GM21447 (cell line): ENCODE measurements at regions not wholly inside any gene's neighbourhood (a gene's known extent, or its start where the extent isn't known, plus 50 kb on each side); places are given as distances from the start of the nearest gene placed in this dataset.

Experiments
- ATAC-seq: cut with Tn5 transposase; IDR thresholded peaks from one replicate; pipeline ENCODE4 v1.9.1; 2021; ENCODE audit not compliant: unreplicated experiment

DNA sequence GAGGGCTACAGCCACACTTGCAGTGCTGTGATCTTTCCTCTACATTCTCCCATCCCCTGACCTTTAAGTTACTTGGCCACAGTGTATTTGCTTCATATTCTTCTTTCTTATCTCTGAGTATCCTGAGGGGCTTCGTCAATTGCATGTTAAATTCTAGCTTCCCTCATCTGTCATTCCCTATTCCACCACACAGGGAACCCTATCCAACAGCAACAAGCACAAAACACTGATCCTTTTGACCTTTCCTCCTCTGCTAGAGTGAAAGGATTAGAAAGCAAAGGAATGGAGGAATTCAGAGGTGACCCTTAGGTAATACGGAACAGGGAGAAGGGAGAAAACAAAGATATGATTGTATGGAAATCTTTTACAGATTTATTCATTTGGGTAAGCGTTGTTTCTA lies 1061.7 kb upstream of the TENM4 start:
- no peak for ATAC-seq

DNA sequence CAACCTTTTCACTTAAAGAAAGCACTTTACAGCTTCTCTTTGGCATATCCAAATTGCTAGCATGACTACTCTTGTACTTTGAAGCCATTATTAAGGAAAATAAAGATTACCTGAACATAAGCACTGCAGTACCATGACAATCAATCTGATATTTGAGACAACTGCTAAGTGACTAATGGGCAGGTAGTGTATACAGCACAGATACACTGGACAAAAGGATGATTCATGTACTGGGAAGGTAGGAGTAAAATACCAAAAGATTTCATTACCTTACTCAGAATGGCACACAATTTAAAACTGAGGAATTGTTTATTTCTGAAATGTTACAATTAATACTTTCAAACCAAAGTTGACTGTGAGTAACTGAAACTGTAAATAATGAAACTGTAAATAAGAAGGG lies 1054.3 kb upstream of the TENM4 start:
- no peak for ATAC-seq

DNA sequence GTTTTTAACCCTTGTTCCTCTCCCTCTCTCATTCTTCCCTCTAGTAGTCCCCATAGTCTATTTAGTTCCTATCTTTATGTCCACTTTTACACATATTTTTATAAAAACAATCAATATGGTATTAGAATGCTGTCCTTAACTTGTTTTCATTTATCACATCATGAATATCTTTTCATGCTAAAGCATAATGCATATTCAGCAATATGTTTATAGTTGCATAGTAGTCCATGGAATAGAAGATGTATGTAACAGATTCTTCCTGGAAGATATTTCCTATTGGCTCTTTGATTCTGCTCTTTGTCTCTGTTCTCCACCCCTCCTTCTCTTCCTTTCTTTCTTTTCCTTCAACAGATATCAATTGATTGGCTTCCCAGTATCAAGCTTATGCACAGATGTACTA lies 1047.1 kb upstream of the TENM4 start:
- ATAC-seq = no peak

DNA sequence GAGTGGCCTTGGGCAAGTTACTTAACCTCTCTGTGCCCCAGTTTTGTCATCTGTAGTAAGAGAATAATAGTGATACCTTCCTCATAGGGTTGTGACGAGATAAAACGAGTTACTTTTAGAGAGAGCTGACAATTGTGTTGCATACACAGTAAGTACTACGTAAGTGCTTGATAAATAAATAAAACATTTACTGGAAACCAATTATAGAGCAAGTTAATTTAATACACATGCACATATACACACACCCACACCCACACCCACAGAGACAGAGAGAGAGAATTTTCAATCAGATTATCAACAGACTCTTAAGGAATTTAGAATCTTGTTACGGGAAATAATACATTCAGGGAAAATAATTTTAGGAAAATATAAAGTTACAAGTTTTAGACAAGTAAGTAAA lies 1045.8 kb upstream of the TENM4 start:
- no peak for ATAC-seq

DNA sequence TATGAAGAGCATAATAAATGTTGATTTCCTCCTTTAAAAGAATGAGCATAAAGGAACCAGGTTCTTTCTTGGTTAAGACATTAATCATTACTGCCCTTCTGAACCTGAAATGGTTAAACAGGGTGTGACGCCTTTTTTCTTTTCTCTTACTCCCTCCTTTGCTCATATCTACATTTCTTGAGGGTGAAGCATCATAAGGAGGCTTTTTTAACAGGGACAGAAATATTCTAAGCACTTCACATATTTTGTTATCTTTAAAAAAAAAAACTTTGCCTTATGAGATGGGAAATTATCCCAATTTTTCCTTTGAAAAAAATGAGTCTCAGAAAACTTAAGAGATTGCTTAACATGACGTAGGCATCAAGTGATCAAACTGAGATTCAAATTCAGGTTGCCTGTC lies 1036.3 kb upstream of the TENM4 start:
- no peak for ATAC-seq

DNA sequence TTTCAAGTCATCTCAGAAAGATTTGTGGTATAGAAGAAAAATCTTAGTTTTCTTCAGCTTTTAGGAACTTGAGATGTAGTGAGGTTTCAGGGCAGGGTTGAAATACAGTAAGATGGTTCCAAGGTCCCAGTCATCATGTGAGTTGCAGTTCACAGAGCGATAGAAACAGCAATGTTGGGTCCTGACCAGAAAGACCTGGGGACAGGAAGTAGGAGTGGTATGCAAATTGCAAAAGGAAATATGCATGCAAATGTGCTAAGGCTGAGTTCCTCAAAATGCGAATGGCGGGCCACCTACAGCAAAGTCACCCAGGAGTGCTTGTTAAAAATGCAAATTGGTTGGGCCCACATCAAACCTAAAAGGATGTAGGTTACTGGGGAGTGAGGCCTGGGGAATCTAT lies 1032.7 kb upstream of the TENM4 start:
- ATAC-seq = no peak

DNA sequence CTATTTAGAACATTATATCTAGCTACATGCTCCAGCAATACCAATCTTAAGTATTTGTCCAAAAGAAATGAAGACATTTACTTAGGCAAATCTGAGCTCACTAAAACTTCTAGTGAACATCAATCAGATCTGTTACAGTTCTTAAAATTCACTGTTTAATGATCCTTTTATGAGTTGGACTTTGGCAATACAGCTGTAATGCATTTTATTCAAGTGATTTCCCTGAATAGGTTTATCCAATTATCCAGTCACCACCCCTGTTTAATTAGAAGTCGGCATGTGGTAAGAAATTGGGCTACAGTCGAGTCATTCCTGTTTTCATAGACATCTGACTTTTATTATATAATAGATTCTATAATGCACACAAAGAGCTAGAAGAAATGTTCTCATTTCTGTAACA lies 1029.0 kb upstream of the TENM4 start:
- no peak for ATAC-seq

DNA sequence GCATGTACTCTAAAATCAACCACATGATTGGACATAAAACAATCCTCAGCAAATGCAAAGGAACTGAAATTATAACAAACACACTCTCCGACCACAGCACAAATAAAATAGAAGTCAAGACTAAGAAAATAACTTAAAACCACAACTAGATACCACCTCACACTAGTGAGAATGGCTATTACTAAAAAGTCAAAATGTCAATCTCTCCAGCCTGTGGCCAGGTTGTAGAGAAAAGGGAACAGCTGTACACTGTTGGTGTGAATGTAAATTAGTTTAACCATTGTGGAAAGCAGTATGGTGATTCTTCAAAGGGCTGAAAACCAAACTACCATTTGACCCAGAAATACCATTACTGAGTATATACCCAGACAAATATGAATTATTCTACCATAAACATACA lies 1025.7 kb upstream of the TENM4 start:
- no peak for ATAC-seq

DNA sequence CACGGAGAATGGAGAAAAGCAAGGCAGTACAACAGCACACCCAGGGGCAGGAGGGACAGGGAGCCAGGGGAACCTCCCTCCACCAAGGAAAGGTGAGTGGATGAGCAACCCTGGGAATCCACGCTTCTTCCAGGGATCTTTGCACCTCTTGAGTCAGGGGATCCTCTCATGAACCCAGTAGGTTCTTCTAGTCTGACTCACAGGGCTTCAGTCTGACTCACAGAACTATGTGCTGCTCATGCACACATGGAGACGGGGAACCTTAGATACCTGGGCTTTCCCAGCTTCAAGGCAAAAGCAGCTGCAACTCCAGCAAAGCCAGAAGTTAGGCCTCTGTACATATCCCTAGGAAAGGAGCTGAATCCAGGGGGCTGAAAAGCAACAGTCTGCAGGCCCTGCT lies 1021.4 kb upstream of the TENM4 start:
- ATAC-seq = no peak

DNA sequence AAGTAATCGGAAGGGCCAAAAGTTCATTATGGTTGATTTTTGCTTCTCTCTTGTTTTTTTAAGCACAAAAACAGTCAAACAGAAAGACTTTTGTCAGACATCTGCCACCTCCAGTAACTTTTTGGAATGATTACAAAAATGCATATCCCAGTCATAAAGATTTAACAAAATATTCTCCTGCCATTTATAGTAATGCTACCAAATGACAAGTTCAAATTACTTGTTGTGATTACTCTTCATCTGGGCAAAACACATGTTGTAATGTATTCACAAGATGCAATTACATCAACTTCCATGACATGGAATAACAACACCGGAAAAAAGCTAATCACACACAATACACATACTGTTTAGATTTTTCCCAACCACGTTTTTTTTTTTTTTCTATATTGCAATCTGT lies 1017.5 kb upstream of the TENM4 start:
- no peak for ATAC-seq

DNA sequence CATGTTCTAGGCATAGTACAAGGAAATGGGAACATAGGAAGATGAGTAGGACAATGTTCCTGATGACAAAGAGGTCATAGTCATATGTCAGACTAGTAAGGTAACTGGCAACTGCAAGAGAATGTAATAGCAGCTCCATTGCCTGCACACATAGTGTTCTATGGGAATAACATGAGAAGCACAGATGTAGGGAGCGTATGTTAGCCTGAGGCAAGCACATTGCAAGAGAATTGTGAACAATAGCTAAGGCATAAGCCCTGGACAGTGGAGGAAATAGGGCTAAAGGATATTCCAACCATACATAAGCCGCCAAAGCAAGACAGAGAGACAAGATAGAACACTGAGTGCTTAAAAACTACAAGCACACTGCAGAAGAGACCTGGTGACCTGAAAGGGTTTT lies 1017.0 kb upstream of the TENM4 start:
- ATAC-seq = no peak

DNA sequence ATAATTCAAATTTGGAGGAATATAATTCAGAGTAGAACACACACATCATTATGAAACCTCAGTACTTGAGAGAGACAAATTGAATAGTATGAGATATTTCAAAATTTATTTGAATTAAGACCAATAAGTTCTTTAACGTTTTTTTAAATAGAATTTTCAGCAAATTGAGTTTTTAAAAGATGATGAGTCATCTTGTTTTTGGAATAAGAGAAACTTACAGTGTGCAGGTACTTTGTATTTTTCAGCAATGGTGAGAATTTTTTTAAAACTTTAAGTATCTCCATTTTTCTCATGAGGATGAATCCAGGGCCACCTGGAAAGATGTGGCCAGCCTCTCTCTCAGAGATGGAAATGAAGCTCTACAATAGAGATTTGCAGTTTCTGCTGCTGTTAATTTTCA lies 1015.0 kb upstream of the TENM4 start:
- ATAC-seq = no peak

DNA sequence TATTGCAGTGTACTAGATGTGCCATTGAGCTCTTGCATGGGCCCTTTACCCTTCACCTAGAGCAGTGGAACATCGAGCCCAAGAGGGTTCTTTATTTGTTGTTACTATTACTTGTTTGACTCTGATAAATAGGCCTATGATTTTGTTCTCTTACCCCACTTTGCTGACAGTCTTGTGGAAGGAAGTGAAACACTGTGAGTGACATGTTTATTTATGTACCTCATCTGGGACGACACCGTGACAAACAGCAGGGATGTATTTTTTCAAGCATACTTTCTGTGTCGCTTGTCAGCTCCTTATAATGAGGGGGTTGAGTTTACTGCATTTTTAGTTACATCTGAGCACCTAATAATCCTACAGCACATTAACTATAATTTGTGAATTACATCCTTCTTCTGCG lies 1010.3 kb upstream of the TENM4 start:
- ATAC-seq = no peak

DNA sequence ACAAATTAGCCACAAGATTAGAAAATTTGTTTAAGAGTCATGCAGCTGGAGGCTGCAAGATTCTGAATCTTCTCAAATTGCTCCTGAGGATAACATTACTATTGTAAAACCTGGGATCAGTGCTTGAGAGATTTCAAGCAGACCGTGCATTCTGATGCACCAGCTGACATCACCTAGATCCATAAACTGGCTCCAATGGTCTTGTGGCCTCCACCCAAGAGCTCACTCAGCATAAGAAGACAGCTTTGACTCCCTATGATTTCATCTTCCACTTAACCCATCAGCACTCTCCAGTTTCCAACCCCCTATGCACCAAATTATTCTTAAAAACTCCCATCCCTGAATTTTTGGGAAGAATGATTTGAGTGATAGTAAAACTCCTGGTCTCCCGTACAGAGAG lies 1007.9 kb upstream of the TENM4 start:
- no peak for ATAC-seq

DNA sequence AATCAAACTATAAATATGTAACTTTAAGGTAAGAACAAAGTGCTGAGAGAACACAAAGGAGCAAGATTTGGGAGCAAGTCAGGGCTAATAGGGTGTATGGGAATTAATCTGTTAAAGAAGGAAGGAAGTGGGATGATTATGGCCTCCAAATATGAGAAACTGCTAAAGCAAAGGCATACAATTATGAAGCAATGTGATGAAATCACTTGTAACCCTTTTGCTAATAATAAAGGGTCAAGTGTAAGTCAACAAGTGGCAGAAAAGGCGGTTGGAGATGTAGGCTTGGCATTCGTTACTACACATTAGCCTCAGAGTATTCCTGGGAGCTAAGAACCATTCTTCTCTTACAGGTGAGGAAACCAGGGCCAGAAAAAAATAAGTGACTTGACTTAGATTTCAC lies 1002.3 kb upstream of the TENM4 start:
- ATAC-seq = no peak

DNA sequence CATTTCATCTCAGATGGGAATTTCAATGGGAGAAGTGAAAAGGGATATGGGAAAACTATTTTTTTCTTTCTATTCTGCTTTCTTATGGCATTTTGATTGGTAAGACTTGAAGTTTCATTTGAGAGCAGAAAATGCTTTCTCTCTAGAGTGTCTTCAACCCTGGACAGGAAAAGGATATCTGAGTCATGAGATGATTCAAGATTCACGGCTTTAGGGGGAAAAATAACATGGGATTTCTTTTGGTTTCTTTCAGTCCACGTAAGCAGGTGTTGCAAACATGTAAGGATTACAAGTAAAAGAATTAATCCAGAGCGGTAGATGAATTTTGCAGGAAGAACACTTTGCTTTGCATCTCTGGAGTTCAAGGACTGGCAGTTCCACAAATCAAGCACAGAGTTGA lies 1001.0 kb upstream of the TENM4 start:
- ATAC-seq = no peak

DNA sequence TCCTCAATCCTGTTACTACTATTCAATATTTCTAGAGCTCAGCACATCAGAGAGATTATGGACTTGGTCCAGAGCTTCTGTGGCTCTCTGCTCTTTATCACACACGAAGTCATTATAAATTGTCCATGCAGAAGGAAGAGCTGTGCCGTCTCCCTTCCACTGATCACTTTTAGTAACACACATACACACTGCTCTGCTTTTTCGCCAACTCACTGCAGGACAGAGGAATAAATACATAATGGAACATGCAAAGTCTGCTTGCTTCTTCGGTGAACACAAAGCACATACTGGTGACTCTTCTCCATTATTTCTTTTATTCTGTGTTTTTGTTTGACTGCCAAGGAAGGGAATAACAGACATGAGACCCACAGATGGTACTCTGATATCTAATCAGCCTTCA lies 1000.0 kb upstream of the TENM4 start:
- ATAC-seq = no peak

DNA sequence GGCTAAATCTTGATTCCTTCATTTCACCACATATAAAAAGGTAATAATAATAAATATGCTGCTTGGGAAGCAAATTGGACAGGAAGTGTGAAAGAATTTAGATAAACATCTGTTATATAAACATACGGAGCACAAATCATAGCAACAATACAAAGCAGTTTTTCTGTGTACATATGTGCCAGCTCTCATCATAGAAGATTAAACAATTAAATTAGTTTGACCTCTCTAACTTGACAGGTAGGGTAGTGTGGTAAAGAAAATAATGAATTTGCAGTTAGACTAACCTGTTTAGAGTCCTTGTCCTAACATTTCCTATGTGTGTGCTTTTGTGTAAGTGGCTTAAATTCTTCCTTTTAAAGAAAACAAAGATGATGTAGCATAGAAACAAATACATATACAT lies 995.7 kb upstream of the TENM4 start:
- no peak for ATAC-seq

DNA sequence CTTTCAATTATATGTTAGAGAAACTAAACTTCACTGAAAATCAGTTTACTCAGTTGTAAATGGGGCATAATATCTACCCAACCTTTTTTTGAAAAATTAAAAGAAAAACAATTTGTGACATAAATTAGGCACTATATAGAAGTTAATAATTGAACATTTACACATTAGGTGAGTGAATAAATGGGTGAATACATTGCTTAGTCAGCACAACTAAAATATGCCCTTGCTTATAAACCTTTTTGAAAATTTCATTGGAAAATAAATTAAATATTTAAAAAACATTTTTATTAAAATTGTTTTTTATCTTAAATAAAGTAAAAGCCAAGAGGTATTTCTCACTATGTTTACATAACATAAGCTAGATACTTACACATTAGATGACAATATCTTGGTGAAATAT lies 994.5 kb upstream of the TENM4 start:
- no peak for ATAC-seq

DNA sequence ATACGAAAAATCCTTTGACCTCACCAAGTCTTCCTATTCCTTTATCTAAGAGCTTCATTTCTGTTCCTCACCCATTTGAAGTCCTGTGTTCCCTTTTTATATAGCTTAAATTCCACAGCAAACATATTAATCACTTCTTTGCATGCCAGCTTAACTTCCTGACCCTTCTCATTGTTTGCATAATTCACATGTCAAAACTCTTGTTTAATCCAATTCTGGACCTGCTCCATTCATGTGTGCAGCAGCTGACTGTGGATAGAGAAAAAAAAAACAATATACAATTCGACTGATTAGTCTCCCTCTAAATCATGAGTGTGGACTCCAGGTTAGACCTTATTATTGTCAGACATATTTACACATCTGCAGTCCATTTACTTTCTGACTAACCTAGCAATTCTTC lies 991.2 kb upstream of the TENM4 start:
- ATAC-seq = no peak

DNA sequence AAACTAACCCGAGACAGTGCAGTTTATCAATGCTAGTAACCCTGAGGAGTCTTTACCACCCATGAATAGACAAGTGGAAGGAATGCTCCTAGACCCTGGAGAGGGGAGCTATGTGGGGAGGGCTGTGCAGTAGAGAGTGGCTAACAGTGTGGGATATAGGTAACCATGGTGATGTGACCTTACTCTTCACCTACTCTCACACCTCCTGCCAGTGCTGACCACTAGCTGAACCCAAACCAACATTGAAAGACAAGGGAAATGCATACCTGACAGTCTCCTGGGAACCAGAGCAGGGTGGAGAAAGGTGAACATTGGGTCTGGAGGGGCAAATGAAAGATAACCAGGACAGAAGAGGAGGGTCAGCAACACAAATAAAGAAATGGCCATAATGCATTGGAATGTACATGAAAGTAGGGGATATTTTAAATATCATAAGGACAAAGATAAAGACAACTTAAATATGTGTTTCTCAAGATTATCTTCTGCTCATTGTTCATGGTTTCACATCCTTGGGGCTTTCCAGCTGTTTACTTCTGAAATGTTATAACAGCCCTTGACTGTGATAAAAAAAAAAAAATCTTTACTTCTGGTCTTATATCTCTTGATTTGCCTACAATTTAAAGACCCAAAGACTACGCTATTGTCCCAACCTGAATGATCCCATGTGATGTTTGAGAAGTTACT lies 983.3 kb upstream of the TENM4 start:
- no peak for ATAC-seq

DNA sequence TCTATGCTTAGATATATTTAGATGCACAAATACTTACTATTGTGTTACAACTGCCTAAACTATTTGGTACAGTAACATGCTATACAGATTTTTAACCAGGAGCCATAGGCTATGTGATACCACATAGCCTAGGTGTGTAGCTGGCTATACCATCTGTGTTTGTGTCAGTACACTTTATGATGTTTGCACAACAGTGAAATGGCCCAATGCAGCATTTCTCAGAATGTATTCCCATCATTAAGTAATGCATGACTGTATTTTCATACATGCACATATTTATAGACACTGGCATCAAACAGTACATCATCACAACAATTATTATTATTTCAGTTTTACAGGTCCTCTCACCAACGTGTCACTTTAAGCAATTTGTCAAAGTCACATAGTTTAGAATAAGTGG lies 979.5 kb upstream of the TENM4 start:
- no peak for ATAC-seq

DNA sequence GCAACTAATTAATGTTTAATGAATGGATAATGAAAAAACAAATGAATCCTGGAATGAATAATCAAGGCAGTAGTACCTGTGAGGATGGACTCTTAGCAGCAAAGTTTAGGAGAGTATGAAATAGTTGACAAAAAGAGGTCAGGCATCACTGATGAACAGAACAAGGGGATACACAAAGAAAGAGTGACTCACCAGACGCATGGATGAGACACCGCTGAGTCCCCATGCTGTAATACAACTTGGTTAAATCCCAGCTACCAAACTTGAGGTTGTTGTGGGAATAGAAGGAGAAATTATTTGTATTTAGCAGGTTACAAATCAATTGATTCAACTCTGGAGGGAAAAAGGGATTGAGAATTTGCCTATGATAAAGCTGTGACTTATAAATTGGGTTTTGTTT lies 976.9 kb upstream of the TENM4 start:
- ATAC-seq = no peak

DNA sequence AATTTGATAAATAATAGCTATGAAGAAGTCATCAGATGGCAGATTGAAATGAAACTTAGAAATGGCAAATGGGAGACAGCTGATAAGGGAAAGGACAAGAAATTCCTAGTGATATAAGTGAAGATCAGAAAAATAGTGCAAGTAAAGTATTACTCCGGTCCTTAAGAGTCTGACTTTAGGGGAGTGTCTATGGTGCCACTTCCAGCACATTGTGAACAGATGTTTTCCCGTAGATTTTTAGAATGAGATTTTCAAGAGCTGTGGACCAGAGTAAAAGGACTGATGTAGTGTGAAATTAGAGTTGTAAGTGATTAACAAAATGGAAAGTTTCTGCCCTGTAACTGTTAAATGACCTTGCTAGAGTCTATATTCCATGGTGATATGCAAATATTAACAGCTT lies 974.8 kb upstream of the TENM4 start:
- ATAC-seq = no peak
